ENCODE measurements at regions not wholly inside any gene's neighbourhood (a gene's known extent, or its start where the extent isn't known, plus 50 kb on each side); places are given as distances from the start of the nearest gene placed in this dataset.

GRCh38 chr7:124275411-124275810, 242.5 kb upstream of the TMEM229A start:
- no peak for ATAC-seq
- intact Hi-C loops (cut with micrococcal nuclease): no loop called here
- H3K4me3 Mint-ChIP-seq: no peak overlapping the region

GRCh38 chr7:124269774-124270173, 236.9 kb upstream of the TMEM229A start:
- Mint-ChIP-seq H3K36me3 (no peaks in the 10 kb centered on the region), H3K9me3 (peaks cover 5 to 19% of the 10 kb centered on the region in 2 donors), H3K27me3 (ENCODE audit: low read depth in 2 of 2) (no peaks in the 10 kb centered on the region), H3K4me1 (no peaks in the 10 kb centered on the region), H3K4me3 (no peak overlapping the region), H3K27ac (no peak overlapping the region)
- DNase-seq (no peak), ATAC-seq (no peak)
- H3K9me3 ChIP-seq (ENCODE audit: control insufficient read depth, insufficient read depth, low read length): no peaks in the 10 kb centered on the region
- H3K27me3 ChIP-seq (ENCODE audit: control insufficient read depth, insufficient read depth, low read length): no peaks in the 10 kb centered on the region
- H3K27ac ChIP-seq (ENCODE audit: low read length): no peak overlapping the region
- TF ChIP-seq CTCF (IDR thresholded peaks at IDR 0.05): no peak
- H3K4me1 ChIP-seq (ENCODE audit: control insufficient read depth, insufficient read depth, low read length): no peaks in the 10 kb centered on the region
- no peaks in the 10 kb centered on the region for H3K36me3 ChIP-seq (ENCODE audit: control insufficient read depth, insufficient read depth, low read length)
- H3K4me3 ChIP-seq (ENCODE audit: low read length): no peak overlapping the region
- intact Hi-C loops (cut with micrococcal nuclease): no loop called here

More at GRCh38 chr7:124275411-124275810, 242.5 kb upstream of the TMEM229A start:
- Histone ChIP-seq H3K9me3 (ENCODE audit: control insufficient read depth, insufficient read depth, low read length) (no peaks in the 10 kb centered on the region), H3K27ac (ENCODE audit: low read length) (no peak overlapping the region), H3K36me3 (ENCODE audit: control insufficient read depth, insufficient read depth, low read length) (no peaks in the 10 kb centered on the region), H3K4me1 (ENCODE audit: control insufficient read depth, insufficient read depth, low read length) (no peaks in the 10 kb centered on the region), H3K27me3 (ENCODE audit: control insufficient read depth, insufficient read depth, low read length) (no peaks in the 10 kb centered on the region), H3K4me3 (ENCODE audit: low read length) (no peak overlapping the region)
- no peak for DNase-seq
- peaks cover 11 to 16% of the 10 kb centered on the region in 2 donors for H3K9me3 Mint-ChIP-seq
- WGBS (ENCODE audit: insufficient coverage): 0% methylated on average over 1 of the region's 3 CpGs
- H3K27me3 Mint-ChIP-seq (ENCODE audit: low read depth in 2 of 2): no peaks in the 10 kb centered on the region
- H3K4me1 Mint-ChIP-seq: no peaks in the 10 kb centered on the region
- no peak for TF ChIP-seq CTCF (IDR thresholded peaks at IDR 0.05)
- H3K36me3 Mint-ChIP-seq: no peaks in the 10 kb centered on the region
- no peak overlapping the region for H3K27ac Mint-ChIP-seq

- Mint-ChIP-seq H3K27ac (no peak overlapping the region), H3K9me3 (peaks cover 5 to 19% of the 10 kb centered on the region in 2 donors), H3K27me3 (ENCODE audit: low read depth in 2 of 2) (no peaks in the 10 kb centered on the region), H3K4me3 (no peak overlapping the region), H3K4me1 (no peaks in the 10 kb centered on the region), H3K36me3 (no peaks in the 10 kb centered on the region)
- no peak for TF ChIP-seq CTCF (IDR thresholded peaks at IDR 0.05)
- no peaks in the 10 kb centered on the region for H3K4me1 ChIP-seq (ENCODE audit: control insufficient read depth, insufficient read depth, low read length)
- H3K9me3 ChIP-seq (ENCODE audit: control insufficient read depth, insufficient read depth, low read length): no peaks in the 10 kb centered on the region
- no peak for ATAC-seq
- H3K27me3 ChIP-seq (ENCODE audit: control insufficient read depth, insufficient read depth, low read length): no peaks in the 10 kb centered on the region
- intact Hi-C loops (cut with micrococcal nuclease): no loop called here
- no peaks in the 10 kb centered on the region for H3K36me3 ChIP-seq (ENCODE audit: control insufficient read depth, insufficient read depth, low read length)
- H3K27ac ChIP-seq (ENCODE audit: low read length): no peak overlapping the region
- 56% methylated on average over 2 of the region's 2 CpGs for WGBS (ENCODE audit: insufficient coverage)
- H3K4me3 ChIP-seq (ENCODE audit: low read length): no peak overlapping the region
- DNase-seq: no peak
Observed at GRCh38 chr7:124267154-124267553, 234.3 kb upstream of the TMEM229A start.

GRCh38 chr7:124263232-124263827, 230.5 kb upstream of the TMEM229A start:
- 83% methylated on average over 2 of the region's 4 CpGs for WGBS (ENCODE audit: insufficient coverage)
- Mint-ChIP-seq H3K9me3 (peaks cover 5 to 8% of the 10 kb centered on the region in 2 donors), H3K27me3 (ENCODE audit: low read depth in 2 of 2) (no peaks in the 10 kb centered on the region), H3K36me3 (no peaks in the 10 kb centered on the region), H3K27ac (no peak overlapping the region), H3K4me3 (no peak overlapping the region), H3K4me1 (no peaks in the 10 kb centered on the region)
- Histone ChIP-seq H3K4me1 (ENCODE audit: control insufficient read depth, insufficient read depth, low read length) (no peaks in the 10 kb centered on the region), H3K36me3 (ENCODE audit: control insufficient read depth, insufficient read depth, low read length) (no peaks in the 10 kb centered on the region), H3K4me3 (ENCODE audit: low read length) (no peak overlapping the region), H3K9me3 (ENCODE audit: control insufficient read depth, insufficient read depth, low read length) (no peaks in the 10 kb centered on the region), H3K27me3 (ENCODE audit: control insufficient read depth, insufficient read depth, low read length) (no peaks in the 10 kb centered on the region), H3K27ac (ENCODE audit: low read length) (no peak overlapping the region)
- intact Hi-C loops (cut with micrococcal nuclease): no loop called here
- ATAC-seq: no peak
- no peak for TF ChIP-seq CTCF (IDR thresholded peaks at IDR 0.05)
- no peak for DNase-seq

Measured in natural killer cell (primary cell).